Panc1 (cell line): ENCODE measurements at regions not wholly inside any gene's neighbourhood (a gene's known extent, or its start where the extent isn't known, plus 50 kb on each side); places are given as distances from the start of the nearest gene placed in this dataset.
"Not testable (repeated sequence)": the region's sequence is repeated elsewhere in the genome, so short reads cannot be mapped to it uniquely, and the experiment has no call there.

Experiments used
- ATAC-seq: fragments of 200-7000 bp; cut with Tn5 transposase; 2 replicates; pipeline ENCODE4 v1.9.1; 2020; ENCODE audit warnings: mild to moderate bottlenecking, moderate library complexity
- BruUV-seq: library from RNA; stranded (reverse); fragments of 400-500 nt; replicated peaks from 2 replicates; lab custom pipeline; 2021; lab: Mats Ljungman, UMichigan
- CTCF ChIA-PET: fragments of 300-600 bp; sonication (Branson Sonifier 250); formaldehyde crosslinking; loops from one replicate; lab custom pipeline; 2022; ENCODE audit warnings: antibody characterized with exemption; lab: Charles Lee
- POLR2A ChIA-PET: fragments of 300-600 bp; sonication (Branson Sonifier 250); formaldehyde crosslinking; loops from one replicate; lab custom pipeline; 2022; ENCODE audit warnings: antibody characterized with exemption; lab: Charles Lee
- DNase-seq: peaks from one replicate; pipeline ENCODE4 v3.0.0-alpha.2; 2010; ENCODE audit warnings: low read depth, low spot score
- H3K27ac ChIP-seq: 2 replicates; pipeline ENCODE4 v1.5.1; 2011; ENCODE audit warnings: mild to moderate bottlenecking, low read length, inconsistent platforms
- H3K27me3 ChIP-seq: fragments of 200-500 bp; sonication (Bioruptor generic); 2 replicates; pipeline ENCODE4 v1.6.0; 2014; ENCODE audit warnings: low read length, inconsistent platforms; ENCODE audit not compliant: control insufficient read depth, insufficient read depth
- H3K36me3 ChIP-seq: fragments of 200-500 bp; sonication (Bioruptor generic); 2 replicates; pipeline ENCODE4 v1.5.1; 2014; ENCODE audit warnings: inconsistent platforms, mild to moderate bottlenecking, low read length, moderate library complexity; ENCODE audit not compliant: control insufficient read depth, insufficient read depth
- H3K4me1 ChIP-seq: 2 replicates; pipeline ENCODE4 v1.5.1; 2011; ENCODE audit warnings: inconsistent platforms, mild to moderate bottlenecking, low read length, moderate library complexity; ENCODE audit not compliant: control insufficient read depth, insufficient read depth
- H3K4me3 ChIP-seq, 2 experiments: 2 replicates each; pipeline ENCODE4 v1.5.1; 2011 to 2012; ENCODE audit warnings: low read depth in 2 of 2, low read length in 2 of 2, mild to moderate bottlenecking in 2 of 2, inconsistent platforms in 1 of 2, moderate library complexity in 1 of 2
- H3K9me3 ChIP-seq: fragments of 200-500 bp; sonication (Bioruptor generic); 2 replicates; pipeline ENCODE4 v1.5.1; 2014; ENCODE audit warnings: low read depth, mild to moderate bottlenecking, inconsistent platforms, low read length, moderate library complexity; ENCODE audit not compliant: control insufficient read depth, insufficient read depth
- POLR2AphosphoS5 ChIP-seq: IDR thresholded peaks from 2 replicates; pipeline ENCODE4 v1.6.1; 2012; ENCODE audit warnings: mild to moderate bottlenecking, low read depth, low read length, moderate library complexity
- SIN3A ChIP-seq: IDR thresholded peaks from 2 replicates; pipeline ENCODE4 v1.6.1; 2012; ENCODE audit warnings: low read depth, mild to moderate bottlenecking, low read length, moderate library complexity, borderline replicate concordance; ENCODE audit not compliant: insufficient read depth
- TCF7L2 ChIP-seq: IDR thresholded peaks from 2 replicates; pipeline ENCODE4 v1.6.1; 2011; ENCODE audit warnings: mild to moderate bottlenecking, low read depth, low read length, inconsistent platforms
- in situ Hi-C: cut with HindIII; loops from 2 replicates; pipeline ENCODE4 v1.10.0; 2016; ENCODE audit warnings: low sequenced_read_pairs, low pct_unique_long_range_greater_than_20kb
- intact Hi-C: fragments of 100-400 bp; cut with micrococcal nuclease; formaldehyde crosslinking; loops from one replicate; pipeline ENCODE4 v1.10.0; 2022; ENCODE audit not compliant: unreplicated experiment
- TF ChIP-seq, protein P1 (sequence below): fragments of 450-650 bp; IDR thresholded peaks from 2 replicates; pipeline ENCODE4 v1.5.1; 2017; ENCODE audit warnings: mild to moderate bottlenecking
- TF ChIP-seq, protein P2 (sequence below), 2 experiments: IDR thresholded peaks; 2 replicates each; pipeline ENCODE4 v1.6.1; 2011 to 2012; ENCODE audit warnings: low read depth in 2 of 2, control low read depth in 1 of 2, low read length in 1 of 2, mild to moderate bottlenecking in 1 of 2, moderate library complexity in 1 of 2; ENCODE audit not compliant: insufficient read depth in 1 of 2

DNA sequence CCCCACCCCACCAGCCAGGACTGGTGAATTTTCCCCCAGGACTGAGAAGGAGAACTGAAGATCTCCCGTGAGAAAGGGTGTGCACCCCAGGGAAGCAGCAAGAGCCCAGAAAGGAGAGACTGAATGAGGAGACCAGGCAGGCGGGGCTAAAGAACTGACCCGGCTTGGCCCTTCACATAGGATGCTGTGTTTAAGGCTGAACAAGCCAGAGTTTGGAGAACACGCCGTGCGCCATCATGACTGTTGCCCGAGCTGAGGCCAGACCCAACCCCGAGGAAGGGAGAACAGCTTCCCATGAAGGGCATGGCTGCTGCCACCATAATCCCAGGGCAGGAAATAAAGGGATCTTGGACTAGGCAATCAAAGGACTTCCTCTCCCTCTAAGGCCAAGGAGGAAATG, 104.7 kb upstream of the SRSF6 start:
- ATAC-seq (no peak), DNase-seq (no peak)
- no peaks in the 10 kb centered on the region for H3K9me3 ChIP-seq
- H3K27ac ChIP-seq = no peak overlapping the region
- H3K27me3 ChIP-seq = no peaks in the 10 kb centered on the region
- BruUV-seq = no TSS peak
- no peaks in the 10 kb centered on the region for H3K36me3 ChIP-seq
- in situ Hi-C loops = no loop called here
- POLR2A ChIA-PET = no interaction called here
- TF ChIP-seq, protein P1, sequence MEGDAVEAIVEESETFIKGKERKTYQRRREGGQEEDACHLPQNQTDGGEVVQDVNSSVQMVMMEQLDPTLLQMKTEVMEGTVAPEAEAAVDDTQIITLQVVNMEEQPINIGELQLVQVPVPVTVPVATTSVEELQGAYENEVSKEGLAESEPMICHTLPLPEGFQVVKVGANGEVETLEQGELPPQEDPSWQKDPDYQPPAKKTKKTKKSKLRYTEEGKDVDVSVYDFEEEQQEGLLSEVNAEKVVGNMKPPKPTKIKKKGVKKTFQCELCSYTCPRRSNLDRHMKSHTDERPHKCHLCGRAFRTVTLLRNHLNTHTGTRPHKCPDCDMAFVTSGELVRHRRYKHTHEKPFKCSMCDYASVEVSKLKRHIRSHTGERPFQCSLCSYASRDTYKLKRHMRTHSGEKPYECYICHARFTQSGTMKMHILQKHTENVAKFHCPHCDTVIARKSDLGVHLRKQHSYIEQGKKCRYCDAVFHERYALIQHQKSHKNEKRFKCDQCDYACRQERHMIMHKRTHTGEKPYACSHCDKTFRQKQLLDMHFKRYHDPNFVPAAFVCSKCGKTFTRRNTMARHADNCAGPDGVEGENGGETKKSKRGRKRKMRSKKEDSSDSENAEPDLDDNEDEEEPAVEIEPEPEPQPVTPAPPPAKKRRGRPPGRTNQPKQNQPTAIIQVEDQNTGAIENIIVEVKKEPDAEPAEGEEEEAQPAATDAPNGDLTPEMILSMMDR = no peak
- no peak for TF ChIP-seq TCF7L2
- intact Hi-C loops = no loop called here
- no peak overlapping the region for H3K4me3 ChIP-seq
- CTCF ChIA-PET = no interaction called here
- H3K4me1 ChIP-seq = no peaks in the 10 kb centered on the region

DNA sequence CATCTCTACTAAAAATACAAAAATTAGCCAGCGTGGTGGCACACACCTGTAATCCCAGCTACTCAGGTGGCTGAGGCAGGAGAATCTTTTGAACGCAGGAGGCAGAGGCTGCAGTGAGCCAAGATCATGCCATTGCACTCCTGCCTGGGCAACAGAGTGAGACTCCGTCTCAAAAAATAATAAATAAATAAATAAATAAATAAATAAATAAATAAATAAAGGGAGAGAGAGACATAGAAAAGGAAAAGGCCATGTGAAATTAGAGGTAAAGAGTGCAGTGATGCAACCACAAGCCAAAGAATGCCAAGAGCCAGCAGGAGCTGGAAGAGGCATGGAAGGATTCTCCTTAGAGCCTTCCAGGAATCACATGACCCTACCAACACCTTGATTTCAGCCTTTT, 107.0 kb upstream of the SRSF6 start:
- H3K4me3 ChIP-seq, POLR2A ChIA-PET, H3K9me3 ChIP-seq, H3K36me3 ChIP-seq, H3K27me3 ChIP-seq, in situ Hi-C loops, intact Hi-C loops, H3K27ac ChIP-seq, H3K4me1 ChIP-seq, BruUV-seq, ATAC-seq, DNase-seq, CTCF ChIA-PET: not testable (repeated sequence)

DNA sequence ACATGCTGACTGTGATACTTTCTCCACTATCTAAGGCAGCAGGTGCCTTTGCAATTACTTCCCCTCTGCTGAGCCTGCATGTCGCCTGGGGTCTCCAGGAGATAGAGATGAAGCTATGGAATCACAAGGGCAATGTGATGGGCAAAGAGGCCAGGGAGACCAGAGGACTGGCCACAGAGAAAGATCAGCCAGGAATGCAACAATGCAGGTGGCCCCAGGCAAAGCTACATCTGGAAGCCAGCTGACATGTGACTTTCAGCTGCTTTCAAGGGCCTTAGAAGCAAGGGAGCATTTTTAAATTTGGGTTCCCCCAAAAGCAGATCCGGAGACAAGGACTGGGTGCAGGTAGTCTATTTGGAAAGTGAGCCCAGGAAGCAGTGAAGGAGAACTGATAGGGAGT, 107.9 kb upstream of the SRSF6 start:
- Histone ChIP-seq H3K9me3 (no peaks in the 10 kb centered on the region), H3K27me3 (no peaks in the 10 kb centered on the region; the same call in 1 of the 2 replicates), H3K27ac (no peak overlapping the region), H3K4me3 (no peak overlapping the region), H3K36me3 (no peaks in the 10 kb centered on the region), H3K4me1 (no peaks in the 10 kb centered on the region)
- TF ChIP-seq TCF7L2 (no peak), POLR2AphosphoS5 (no peak), SIN3A (no peak)
- TF ChIP-seq, protein P1 = no peak
- TF ChIP-seq, protein P2, sequence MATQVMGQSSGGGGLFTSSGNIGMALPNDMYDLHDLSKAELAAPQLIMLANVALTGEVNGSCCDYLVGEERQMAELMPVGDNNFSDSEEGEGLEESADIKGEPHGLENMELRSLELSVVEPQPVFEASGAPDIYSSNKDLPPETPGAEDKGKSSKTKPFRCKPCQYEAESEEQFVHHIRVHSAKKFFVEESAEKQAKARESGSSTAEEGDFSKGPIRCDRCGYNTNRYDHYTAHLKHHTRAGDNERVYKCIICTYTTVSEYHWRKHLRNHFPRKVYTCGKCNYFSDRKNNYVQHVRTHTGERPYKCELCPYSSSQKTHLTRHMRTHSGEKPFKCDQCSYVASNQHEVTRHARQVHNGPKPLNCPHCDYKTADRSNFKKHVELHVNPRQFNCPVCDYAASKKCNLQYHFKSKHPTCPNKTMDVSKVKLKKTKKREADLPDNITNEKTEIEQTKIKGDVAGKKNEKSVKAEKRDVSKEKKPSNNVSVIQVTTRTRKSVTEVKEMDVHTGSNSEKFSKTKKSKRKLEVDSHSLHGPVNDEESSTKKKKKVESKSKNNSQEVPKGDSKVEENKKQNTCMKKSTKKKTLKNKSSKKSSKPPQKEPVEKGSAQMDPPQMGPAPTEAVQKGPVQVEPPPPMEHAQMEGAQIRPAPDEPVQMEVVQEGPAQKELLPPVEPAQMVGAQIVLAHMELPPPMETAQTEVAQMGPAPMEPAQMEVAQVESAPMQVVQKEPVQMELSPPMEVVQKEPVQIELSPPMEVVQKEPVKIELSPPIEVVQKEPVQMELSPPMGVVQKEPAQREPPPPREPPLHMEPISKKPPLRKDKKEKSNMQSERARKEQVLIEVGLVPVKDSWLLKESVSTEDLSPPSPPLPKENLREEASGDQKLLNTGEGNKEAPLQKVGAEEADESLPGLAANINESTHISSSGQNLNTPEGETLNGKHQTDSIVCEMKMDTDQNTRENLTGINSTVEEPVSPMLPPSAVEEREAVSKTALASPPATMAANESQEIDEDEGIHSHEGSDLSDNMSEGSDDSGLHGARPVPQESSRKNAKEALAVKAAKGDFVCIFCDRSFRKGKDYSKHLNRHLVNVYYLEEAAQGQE (IDR thresholded peaks at IDR 0.05; ENCODE audit: insufficient read depth in 1 of 2, low read depth in 2 of 2, low read length in 1 of 2) = no peak
- DNase-seq (no peak), ATAC-seq (no peak)
- intact Hi-C loops (no loop called here), in situ Hi-C loops (no loop called here)
- ChIA-PET POLR2A (no interaction called here), CTCF (no interaction called here)
- no TSS peak for BruUV-seq

DNA sequence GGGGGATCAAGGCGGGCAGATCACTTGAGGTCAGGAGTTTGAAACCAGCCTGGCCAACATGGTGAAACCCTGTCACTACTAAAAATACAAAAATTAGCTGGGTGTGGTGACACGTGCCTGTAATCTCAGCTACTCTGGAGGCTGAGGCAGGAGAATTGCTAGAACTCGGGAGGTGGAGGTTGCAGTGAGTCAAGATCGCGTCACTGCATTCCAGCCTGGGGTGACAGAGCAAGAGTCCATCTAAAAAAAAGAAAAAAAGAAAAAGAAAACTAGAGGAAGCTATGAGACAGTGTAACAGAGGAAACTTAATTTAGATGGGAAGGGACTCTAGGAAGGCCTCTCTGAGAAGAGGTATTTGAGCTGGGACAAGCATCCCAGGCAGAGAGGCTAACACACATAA, 109.9 kb upstream of the SRSF6 start:
- H3K27ac ChIP-seq, H3K27me3 ChIP-seq, BruUV-seq, ATAC-seq, CTCF ChIA-PET, H3K36me3 ChIP-seq, H3K9me3 ChIP-seq, POLR2A ChIA-PET, DNase-seq, intact Hi-C loops, in situ Hi-C loops, H3K4me1 ChIP-seq, H3K4me3 ChIP-seq: not testable (repeated sequence)
